Adrenal gland (tissue), 5 donors: ENCODE measurements at regions not wholly inside any gene's neighbourhood (a gene's known extent, or its start where the extent isn't known, plus 50 kb on each side); places are given as distances from the start of the nearest gene placed in this dataset.

Source experiments
- CTCF ChIP-seq, 6 experiments: fragments of 450-650 bp in 4 of 6; fragments of 200-600 bp in 2 of 6; sonication (generic) in 1 of 6; IDR thresholded peaks; 1 replicate in 5 of 6; 2 replicates in 1 of 6; pipeline versions ENCODE4 v1.5.1 to v1.8.0; 2016 to 2021; ENCODE audit warnings: antibody characterized with exemption in 6 of 6, mild to moderate bottlenecking in 2 of 6, moderate library complexity in 1 of 6
- POLR2A ChIP-seq, 2 donors: fragments of 450-650 bp; IDR thresholded peaks; one replicate each; pipeline ENCODE4 v1.6.1; 2017; ENCODE audit warnings: antibody characterized with exemption in 2 of 2, mild to moderate bottlenecking in 2 of 2, moderate library complexity in 1 of 2
- donor health status: DM: no; HTN: no; CAD: no.

- TF ChIP-seq CTCF (IDR thresholded peaks at IDR 0.05) (no peak), POLR2A (IDR thresholded peaks at IDR 0.05) (no peak)
Observed at GRCh38 chr6:40906759-40907158, 132.3 kb downstream of the UNC5CL start.
